H1 (cell line): ENCODE measurements at regions not wholly inside any gene's neighbourhood (a gene's known extent, or its start where the extent isn't known, plus 50 kb on each side); places are given as distances from the start of the nearest gene placed in this dataset.

ENCODE experiments used
- BCL11A ChIP-seq, 2 experiments: IDR thresholded peaks; one replicate each; pipeline ENCODE4 v1.6.1; 2011; ENCODE audit warnings: low read depth in 2 of 2, low read length in 2 of 2, mild to moderate bottlenecking in 2 of 2
- BRCA1 ChIP-seq: IDR thresholded peaks from 2 replicates; pipeline ENCODE4 v1.6.1; 2012; ENCODE audit warnings: low read depth, low read length, improper control_type of control experiment
- CEBPB ChIP-seq: IDR thresholded peaks from 2 replicates; pipeline ENCODE4 v1.6.1; 2012; ENCODE audit warnings: low read depth, low read length
- KDM5A ChIP-seq: fragments of 200-600 bp; IDR thresholded peaks from 2 replicates; pipeline ENCODE4 v1.7.1; 2012; ENCODE audit warnings: mild to moderate bottlenecking, low read length, inconsistent platforms, mixed read lengths
- POU5F1 ChIP-seq: IDR thresholded peaks from 2 replicates; pipeline ENCODE4 v1.6.1; 2011; ENCODE audit warnings: low read depth, mild to moderate bottlenecking, low read length, moderate library complexity
- RBBP5 ChIP-seq: IDR thresholded peaks from 2 replicates; pipeline ENCODE4 v1.7.1; 2012; ENCODE audit warnings: low read depth, mild to moderate bottlenecking, inconsistent platforms, low read length, moderate library complexity, borderline replicate concordance
- SIRT6 ChIP-seq: IDR thresholded peaks from one replicate; pipeline ENCODE4 v1.7.1; 2012; ENCODE audit warnings: low read length, inconsistent platforms
- SIX5 ChIP-seq: IDR thresholded peaks from 2 replicates; pipeline ENCODE4 v1.6.1; 2011; ENCODE audit warnings: mild to moderate bottlenecking, low read depth, low read length
- SP2 ChIP-seq: IDR thresholded peaks from 2 replicates; pipeline ENCODE4 v1.6.1; 2012; ENCODE audit warnings: mild to moderate bottlenecking, low read length, inconsistent platforms

DNA sequence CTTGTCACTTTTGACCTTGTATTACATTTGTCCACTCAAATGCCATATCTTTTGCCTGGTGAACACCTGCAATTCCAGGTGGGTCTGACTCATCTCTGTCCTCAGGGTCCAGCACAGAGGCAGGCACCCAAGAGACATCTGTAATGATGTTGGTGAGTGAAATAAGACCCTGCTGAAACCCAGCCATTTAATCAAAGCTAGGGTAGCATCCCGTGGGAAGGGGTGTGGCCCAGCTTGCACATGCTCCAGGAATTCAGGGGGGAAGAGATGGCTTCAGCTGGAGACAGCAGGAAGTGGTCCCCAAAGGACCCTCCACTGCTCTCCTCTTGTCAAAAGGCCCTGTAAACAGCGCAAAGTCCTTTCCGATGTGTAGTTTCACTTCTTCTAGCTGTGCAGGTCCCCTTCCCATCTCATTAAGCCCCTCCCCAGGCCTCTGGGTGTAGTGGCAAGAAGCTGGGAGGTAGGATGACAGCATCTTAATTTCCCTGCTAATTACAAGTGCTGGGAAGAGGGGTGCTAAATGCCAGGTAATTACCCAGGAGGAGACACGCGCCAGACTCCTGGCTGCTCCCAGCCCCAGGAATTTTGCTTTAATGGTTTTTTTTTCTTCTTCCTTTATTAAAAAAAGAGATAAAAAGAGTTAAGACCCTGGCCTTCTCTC lies 54.4 kb upstream of the TRABD2B start (continued):
- TF ChIP-seq SP2 (no peak), POU5F1 (no peak), RBBP5 (no peak), BCL11A (IDR thresholded peaks at IDR 0.05; ENCODE audit: low read depth in 2 of 2, low read length in 2 of 2) (no peak), BRCA1 (no peak), SIX5 (no peak), SIRT6 (no peak), KDM5A (no peak), CEBPB (no peak)
